ENCODE measurements at regions not wholly inside any gene's neighbourhood (a gene's known extent, or its start where the extent isn't known, plus 50 kb on each side); places are given as distances from the start of the nearest gene placed in this dataset.
"Not testable (repeated sequence)": the region's sequence is repeated elsewhere in the genome, so short reads cannot be mapped to it uniquely, and the experiment has no call there.

DNA sequence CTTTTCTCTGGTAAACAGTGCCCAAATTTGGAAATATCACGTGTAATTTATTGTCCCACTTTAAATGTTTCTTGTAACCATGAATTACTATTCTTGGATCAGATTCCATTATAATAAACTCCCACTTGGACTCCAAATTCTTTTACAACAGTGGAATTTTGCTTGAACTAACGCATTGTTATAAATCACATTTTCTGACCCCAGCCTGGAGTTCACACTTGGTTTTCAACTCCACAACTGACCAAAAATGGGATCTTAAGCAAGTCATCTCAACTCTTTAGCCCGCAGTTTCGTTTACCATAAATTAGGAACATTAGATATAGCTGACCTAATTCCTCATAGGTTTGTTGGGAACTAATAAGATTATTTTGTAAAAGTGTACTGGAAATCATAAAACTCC is 336.8 kb upstream of the NCAM1 start:
- DNase-seq, result no peak

DNA sequence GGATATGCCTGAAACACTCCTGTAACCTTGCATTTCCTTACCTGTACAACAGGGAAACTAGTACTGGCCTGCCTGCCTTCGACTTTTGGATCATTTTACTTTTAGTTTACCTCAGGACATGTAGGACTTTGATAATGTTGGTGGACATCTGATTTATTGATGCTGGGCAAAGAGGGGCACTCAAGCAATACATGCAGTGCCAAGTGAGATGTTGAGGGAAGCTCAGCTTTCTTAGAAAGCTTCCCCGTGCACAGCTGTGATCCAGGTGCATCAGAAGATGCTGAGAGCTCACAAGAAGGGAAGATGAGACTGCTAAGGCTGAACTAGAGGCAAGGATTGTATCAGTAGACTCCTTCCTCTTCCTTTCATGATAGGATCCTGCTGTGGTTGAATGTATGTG is 336.2 kb upstream of the NCAM1 start:
- not testable (repeated sequence) for DNase-seq

DNA sequence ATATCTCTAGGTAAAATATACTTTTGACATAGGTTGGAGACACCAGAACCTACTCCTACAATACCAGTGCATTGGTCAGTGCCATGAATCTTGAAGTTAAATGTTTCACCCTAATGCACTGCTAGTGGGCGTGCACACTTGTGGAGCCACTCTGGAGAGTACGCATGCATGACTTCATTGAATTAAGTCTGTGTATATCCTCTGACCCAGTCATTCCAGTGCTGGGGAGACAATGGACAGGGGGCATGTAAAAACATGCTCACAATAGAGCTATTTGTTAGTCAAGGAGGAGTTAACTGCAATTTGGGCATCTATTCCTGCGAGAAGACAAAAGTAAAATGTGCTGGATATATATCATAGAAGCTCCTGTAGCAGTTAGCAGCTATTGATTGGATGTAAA is 335.4 kb upstream of the NCAM1 start:
- no peak for DNase-seq

DNA sequence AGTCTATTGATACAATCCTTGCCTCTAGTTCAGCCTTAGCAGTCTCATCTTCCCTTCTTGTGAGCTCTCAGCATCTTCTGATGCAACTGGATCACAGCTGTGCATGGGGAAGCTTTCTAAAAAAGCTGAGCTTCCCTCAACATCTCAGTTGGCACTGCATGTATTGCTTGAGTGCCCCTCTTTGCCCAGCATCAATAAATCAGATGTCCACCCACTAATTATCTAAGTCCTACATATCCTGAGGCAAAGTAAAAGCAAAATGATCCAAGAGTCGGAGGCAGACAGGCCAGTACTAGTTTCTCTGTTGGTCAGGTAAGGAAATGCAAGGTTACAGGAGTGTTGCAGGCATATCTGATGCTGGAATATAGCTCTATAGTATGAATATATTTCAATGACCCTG is 334.5 kb upstream of the NCAM1 start:
- no peak for DNase-seq

DNA sequence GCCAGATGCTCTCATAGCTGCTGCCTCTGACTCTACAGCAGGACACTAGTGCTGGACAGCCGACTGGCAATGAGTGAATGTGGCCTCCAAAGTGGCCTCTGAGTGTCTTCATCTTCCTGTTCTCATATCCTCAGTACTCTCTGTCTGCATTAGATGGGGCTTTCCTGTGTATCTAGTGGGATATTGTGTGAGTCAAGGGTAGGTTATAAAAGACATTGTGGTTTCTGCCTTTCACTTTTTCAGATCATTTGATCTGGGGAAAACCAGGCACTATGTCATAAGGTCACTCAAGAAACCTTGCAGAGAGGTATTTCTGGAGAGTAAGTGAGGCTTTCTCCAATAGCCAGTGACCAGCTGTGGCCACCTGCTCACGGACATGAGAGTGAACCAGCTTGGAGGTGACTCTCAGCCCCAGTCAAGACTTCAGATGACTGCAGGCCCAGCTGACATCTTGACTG is 333.6 kb upstream of the NCAM1 start:
- DNase-seq, result no peak

DNA sequence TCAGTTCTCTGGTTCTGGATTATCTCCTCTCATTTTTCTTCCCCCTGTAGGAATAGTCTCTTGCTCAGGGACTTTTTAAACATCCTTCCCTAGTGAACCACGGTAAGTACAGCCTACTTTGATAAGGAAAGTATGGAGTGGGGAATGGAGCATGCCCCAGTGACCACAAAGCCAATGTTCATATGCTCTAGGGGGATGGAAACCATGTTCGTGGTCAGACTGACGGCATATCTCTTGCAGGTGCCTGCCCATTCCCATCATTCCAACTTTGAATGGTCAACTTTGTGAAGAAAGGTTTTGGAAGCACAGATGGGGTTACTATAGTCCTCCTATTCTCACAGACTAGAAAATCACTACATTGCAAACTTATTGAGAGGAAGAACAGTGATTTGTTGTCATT is 332.5 kb upstream of the NCAM1 start:
- DNase-seq, result no peak

DNA sequence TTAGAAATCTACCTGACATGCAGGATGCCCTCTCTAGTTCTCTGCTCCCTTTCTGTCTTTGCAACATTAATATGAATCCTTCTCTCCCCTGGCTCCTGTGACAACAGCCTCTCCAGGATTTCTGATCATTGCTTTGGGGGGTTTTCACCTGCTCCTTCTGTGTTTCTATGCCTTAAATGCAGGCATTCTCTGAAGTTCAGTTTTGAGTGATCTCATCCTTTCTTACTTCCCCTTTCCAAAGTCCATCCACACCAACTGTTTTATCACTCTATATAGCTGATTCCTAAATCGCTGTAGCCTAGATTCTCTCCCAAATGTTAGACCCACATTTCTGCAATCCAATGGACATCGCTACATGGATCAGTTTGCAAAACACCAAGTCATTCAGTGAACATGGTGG is 330.7 kb upstream of the NCAM1 start:
- no peak for DNase-seq

DNA sequence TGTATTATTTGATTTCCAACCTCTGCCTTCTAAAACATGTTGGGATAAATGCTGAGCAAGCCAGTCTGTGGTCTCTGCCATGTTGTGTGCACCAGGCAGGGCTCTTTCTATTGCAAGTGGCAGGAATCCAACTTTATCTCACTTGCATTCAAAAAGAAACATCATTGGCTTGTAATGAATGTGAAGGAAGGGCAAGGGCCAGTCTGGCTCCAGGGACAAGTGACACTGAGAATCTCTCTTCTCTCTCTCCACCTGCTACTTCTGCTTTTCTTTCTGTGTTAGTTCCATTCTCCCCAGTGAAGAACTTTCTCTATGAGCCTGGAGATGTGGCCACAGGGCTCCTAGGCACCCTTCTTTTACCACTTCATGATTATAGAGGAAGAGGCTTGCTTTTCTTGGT is 329.9 kb upstream of the NCAM1 start:
- DNase-seq, result no peak

DNA sequence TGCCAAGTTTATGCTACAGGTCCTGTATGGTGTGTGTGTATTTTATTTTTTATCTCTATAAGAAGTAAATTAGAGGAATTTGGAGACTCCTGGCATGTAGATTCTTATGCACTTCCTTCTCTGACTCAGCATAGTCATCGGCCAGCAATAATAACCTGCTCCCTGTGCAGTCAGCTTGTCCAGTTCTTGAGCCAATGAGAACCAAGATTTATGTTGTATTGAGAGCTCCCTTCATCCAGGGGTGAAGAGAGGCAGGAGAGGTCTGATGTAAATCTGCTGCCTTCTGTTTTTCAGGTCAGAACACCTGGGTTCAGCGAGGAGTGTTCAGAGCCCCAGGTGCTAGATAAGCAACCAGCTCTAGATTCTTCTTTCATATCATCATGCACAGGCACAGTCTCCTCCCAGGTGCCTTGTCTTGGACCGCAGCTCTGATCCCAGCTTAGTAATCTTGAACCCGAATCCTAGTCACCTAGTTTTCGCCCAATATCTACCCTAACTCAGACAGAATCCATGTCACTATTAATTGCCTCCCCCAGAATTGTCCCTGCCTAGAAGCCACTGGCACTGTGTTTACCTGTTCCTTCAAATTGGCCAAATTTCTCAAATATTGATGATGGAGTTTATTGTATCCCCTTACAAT is 328.2 kb upstream of the NCAM1 start:
- DNase-seq, result no peak

DNA sequence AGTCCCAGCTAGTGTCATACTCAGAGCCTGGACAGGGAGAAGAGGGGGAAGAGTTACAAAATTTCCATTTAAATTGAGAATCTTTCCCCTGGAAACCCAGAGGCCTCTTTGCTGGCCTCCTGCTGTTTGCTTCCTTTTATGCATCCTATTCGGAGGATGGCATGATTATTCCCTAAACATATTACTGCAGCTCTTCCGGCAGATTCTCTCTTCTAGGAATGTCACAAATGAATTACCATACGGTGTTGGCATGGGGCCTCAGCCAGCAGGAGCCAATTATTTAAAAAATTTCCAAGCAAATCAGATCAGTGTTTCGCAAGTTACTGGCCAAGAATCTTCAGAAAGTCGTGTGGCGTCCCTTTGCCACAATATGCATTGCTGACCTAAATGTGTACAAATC is 326.7 kb upstream of the NCAM1 start:
- peak; percentile 82 for DNase-seq

DNA sequence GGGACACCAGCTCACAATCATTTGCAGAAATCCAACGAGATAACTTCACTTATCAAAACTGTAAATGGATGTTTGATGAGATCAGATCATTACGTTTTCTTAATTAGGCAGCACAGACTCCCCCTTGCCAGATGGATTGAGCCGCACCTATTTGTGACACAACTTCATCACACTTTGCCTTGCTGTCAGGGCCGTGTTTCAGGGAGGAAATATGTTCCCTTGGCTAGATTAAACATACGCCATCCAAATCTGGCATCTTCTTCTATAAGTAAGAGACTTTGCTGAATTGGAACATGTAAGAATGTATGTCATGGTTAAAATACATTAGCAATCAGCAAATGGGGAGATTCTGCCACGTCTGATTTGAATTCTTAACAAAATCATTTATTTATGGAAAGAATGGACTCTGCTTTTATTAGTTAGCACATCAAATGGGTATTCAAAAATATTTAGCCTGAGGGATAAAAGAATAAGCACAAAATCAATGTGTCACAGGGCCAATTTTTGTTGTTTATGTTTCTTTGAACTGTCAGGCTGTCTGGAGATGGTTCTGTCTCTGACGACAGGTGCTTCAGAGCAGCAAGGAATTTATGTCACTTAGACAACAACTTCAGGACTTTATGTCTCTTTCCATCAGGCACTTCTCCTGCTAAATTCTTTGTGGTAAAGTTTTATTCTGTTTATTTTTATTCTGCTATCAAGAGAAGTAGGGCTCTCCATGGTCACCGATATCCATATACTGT is 326.1 kb upstream of the NCAM1 start:
- DNase-seq, result peak; percentile 52

DNA sequence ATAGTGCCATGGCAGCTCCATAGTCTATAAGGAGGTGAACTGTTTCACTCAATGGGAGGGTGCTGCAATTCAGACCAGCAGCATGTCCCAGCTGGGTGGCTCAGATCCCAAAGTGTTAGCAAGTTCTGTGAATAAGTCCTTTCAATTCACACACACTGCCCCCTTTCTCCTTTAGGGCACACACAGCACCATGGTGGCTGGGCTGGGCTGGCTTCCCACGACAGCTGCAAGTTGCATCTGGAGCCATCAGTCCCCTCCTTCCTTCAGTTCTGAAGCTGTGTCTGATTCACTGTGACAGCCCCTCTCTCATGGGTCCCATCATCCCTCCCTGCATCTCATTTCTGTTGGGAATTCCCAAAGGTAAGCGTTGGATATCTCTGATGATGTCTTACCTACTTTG is 324.1 kb upstream of the NCAM1 start:
- no peak for DNase-seq

DNA sequence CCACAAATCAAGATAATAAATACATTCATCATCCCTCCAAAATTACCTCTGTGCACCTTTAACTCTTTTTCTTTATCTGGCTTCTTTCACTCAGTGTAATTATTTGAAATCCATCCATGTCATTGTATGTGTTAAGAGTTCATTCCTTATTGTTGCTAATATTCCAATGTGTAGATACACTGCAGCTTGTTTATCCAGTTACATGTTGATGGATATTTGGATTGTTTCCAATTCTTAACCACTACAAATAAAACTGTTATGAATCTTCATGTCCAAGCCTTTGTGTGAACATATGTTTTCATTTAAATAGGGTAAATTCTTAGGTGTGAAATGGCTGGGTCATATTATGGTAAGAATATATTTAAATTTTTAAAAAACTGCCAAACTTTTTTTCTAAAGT is 323.3 kb upstream of the NCAM1 start:
- DNase-seq, result peak; percentile 62

DNA sequence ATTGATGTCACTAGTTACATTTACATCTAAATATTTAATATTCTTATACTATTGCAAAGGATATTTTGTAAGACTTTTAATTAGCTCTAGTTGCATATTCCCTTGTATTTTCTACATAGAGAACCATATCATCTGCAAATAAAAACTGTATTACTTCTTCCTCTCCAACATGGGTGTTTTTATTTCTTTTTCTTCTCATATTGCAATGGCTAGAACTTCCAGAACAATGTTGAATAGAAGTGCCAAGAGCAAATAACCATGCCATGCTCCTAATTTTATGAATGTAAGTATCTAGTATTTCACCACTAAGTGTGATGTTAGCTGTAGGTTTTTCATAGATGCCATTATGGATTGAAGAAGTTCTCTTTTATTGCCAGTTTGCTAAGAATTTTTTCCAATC is 321.8 kb upstream of the NCAM1 start:
- no peak for DNase-seq

DNA sequence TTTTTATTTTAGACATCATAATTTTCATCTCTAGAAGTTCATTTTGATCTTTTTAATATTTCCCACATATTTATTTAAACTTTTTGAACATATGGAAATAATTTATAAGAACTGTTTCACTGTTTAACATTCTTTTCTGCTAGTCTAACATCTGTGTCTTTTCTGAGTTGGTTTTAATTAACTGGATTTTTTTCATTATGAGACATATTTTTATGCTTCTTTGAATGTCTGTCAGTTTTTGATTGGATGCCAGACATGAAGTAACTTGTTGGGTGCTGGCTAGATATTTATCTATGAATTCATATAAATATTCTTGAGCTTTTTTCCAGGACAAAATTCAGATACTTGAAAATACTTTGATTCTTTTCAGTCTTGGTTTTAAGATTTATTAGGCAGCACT is 317.8 kb upstream of the NCAM1 start:
- no peak for DNase-seq

DNA sequence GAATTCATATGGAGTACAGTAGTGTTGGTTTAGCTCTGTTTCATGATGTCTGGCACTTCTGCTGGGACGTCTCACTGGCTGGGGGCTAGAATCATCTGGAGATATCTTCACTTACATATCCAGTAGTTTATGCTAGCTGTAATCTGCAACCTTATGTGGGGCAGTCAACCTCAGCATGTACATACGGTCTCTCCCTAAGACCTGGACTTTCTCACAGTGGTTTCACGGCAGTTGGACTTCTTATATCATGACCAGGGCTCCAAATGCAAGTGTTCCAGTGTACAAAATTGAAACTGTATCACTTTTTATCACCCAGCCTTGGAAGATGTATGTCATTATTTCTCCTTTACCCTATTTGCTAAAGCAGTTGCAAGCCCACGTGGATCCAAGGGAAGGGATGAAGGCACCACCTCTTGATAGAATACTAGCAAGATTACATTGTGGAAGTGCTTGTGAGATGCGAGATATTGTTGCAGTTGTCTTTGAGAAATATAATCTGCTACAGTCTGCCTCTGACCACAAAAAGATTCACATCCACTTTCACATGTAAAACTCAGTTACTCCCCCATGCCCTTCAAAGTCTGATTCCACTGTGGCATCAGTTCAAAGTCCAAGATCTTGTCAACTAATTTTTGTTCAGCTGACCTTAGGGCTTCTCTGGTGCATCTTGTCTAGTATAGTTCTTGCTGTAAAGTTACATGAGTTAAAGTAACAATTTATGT is 316.6 kb upstream of the NCAM1 start:
- no peak for DNase-seq

DNA sequence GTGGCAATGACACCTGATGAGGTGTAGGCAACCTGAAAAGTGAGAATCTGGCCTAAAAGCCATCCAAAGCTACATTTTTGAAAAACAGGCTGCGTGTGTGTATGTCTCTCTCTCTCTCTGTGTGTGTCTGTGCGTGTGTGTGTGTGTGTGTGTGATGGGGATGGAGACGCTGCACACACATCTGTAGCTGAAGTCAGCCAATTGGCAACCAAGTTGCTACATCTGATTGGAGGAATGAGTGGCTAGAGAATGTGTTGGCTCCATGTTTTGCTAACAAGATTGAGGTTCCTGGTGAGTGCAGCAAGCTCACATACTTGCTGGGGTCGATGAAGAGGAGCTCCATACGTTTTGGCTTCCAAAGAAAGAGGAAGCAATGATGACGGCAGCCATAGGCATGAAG is 311.4 kb upstream of the NCAM1 start:
- DNase-seq, result no peak

DNA sequence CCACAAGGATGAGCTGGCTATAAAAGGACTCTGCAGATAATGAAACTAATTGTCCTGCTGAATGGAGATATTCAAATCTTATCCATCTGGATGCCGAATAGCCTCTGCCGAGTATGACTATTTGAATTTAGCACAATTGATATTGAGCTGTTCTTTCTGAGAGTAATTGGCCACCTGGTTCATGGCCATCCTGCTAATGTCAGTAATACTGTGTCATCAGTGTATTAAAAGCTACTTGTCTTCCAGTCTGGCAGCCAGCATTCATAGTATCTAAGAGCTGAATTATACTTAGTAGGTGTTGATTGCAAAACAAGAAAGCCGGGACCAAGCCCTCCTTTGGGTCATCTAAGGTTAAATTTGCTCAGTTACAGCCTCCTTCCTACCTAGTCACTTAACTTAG is 310.7 kb upstream of the NCAM1 start:
- DNase-seq, result no peak

DNA sequence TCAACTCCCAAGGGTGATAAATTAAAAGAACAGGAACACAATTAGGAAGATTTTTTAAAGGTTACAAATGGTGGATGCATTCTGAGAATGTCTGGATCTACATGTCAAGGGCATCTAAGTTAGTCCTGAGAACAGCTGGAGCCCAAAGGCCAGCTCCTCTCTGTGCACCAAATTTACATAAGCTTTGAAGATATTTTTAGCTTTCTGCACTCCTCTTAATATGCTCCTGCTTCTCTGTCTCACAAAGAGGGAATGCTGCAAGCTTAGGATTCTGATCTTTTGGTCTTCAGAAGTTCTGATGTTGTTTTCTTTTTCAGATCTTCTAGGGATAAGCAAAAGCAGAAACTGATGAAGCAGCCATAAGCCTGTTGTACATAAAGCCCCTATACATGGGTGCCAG is 309.8 kb upstream of the NCAM1 start:
- DNase-seq, result no peak

DNA sequence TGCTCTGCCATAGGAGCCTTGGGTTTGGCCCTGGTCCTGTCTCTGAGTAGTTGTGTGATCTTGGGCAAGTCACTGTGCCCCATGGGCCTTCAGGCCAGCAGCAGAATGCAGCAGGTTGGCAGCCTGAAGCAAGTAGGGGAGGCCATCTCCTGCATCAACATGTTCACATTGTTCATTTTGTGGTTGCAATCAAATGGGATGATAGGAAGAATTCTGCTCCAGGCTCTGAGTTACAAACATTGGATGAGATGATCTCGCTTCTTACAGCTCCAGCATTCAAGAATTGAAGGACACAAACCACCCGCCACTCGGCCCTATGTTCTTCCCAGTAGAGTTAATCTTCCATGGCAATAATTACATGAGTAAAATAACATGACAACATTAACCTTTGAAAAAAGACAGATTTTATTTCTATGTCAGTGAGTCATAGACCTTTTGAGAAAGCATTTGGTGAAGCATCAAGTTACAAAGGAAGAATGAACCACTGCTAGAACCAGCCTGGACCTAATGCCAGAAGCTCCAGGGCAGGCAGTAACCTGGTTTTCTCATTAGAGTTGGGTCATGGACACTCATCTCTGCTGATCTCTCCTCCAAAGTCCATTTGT is 308.3 kb upstream of the NCAM1 start:
- DNase-seq, result peak; percentile 57

DNA sequence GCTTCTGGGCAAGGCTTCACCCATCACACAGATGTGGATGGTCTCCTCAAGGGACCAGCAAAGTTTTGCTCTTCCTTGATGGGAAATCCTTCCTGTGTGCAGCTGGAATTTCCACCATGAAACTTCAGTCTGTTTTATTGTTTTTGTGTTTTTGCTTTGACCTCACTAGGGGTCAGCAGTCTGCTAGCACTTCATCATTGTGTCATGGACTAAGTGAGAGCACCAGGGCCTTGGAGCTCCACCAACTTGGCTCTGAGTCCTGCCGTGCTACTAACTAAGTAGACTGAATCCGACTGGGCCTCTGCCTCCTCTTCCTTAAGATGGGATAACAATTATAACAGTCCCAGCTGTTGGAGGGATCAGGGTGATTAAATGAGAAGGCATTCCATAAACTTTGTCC is 305.8 kb upstream of the NCAM1 start:
- peak; percentile 68 for DNase-seq

DNA sequence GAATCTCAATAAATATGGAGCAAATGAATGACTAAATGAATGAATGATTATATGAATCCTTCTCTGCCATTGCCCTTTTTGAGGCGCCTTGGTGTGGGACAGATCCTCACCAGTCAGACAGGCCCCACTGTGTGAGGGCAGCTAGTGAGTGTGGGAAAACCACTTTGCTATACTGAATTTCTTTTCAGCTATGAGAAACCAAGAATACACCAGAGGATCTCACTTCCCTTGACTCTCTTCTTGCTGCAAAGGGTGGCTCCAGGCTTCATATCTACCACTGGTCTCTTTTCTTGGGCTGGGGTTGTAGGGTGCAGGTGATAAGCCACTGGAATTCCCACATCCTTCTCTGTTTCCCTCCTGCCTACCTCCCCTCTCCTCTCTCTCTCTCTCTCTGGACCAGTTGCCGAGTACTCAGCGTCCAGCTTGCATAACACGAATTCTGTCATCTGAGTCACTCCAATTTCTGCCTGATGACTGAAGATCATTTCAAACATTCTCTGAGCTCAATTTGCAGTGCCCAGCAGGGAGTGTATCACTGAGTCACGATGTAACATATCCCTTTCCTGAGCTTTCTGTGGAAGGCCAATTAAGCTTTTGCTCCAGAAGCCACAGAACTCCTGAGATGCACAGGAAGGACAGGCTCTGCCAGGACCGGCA is 304.3 kb upstream of the NCAM1 start:
- DNase-seq, result peak; percentile 79

DNA sequence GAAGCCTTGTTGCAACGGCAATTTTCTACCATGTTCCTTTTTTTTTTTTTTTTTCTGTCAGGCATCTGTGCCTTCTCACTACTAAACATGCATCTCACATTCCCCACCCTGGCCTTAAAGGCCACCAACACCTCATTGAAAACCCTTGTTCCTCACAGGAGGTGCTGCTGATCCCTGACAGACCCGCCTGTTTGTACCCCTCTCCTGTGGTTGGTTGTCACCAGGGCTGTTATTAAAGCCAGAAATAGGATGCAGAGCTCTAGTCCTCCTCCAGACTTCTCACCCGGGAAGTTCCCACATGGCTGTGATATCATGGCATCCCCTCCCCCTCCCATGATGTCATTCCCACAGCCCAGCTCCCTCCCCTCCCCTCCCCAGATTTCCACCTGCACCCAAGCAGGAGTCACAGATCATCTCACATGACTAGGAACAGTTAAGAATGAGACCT is 302.8 kb upstream of the NCAM1 start:
- DNase-seq, result peak; percentile 70
